ENCODE measurements at regions not wholly inside any gene's neighbourhood (a gene's known extent, or its start where the extent isn't known, plus 50 kb on each side); places are given as distances from the start of the nearest gene placed in this dataset.
"Not testable (repeated sequence)": the region's sequence is repeated elsewhere in the genome, so short reads cannot be mapped to it uniquely, and the experiment has no call there.

- no peak for FAIRE-seq
Observed at GRCh38 chr13:111648885-111649284, 328.4 kb downstream of the TEX29 start.

DNA sequence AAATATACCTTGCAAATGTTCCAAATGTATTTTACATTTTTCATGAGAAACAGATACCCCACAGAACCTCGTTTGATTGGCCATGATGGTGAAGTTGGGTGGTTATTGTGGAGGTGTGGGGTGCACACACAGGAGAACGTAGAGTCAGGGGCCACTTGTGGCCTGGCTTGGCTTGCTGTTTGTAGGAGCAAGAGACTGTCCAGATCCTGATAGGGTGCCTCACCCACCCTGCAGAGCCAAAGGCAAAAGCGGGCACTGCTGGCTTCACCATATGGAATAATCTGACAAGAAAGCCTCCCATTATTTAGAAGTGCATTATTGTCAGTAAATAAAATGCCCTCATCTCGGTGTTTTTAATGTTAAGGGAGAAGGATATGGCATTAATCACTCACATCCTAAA, 330.2 kb downstream of the TEX29 start:
- FAIRE-seq: no peak

DNA sequence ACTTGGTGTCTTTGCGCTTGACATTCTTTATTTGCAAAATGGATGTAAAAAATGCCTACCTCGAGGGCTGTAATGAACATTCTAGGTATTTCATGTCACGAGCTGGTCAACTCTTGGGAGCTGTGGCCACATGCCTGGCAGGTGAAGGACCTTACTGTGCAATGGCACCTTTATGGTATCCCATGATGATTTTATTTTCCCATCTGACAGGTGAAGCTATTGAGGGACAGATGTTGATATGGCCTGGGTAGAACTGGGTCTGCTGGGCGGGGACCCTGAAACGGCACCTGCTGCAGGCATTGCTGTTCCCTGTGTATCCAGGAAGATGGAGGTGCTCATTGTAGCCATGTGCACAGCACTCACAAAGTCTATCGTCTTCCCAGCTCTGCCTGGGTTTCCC, 332.2 kb downstream of the TEX29 start:
- no peak for FAIRE-seq

DNA sequence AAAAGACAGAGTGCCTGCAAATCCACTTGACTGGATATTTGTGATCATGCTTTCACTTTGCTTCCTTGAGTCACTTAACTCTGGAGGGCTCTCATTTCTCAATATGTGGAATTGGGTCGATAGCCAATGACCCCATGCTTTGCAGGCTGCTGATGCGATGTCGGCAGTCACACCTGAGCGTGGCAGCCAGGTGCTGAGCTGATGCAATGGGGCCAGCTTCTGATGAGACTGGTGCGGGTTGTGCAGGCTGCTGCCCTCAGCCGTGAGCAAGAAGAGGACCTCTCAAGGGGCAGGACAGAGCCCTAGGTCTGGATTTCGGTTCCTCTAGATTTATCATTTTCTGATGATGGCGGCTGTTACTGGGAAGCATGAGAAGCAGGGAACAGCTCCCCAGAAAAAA, 334.1 kb downstream of the TEX29 start:
- no peak for FAIRE-seq

DNA sequence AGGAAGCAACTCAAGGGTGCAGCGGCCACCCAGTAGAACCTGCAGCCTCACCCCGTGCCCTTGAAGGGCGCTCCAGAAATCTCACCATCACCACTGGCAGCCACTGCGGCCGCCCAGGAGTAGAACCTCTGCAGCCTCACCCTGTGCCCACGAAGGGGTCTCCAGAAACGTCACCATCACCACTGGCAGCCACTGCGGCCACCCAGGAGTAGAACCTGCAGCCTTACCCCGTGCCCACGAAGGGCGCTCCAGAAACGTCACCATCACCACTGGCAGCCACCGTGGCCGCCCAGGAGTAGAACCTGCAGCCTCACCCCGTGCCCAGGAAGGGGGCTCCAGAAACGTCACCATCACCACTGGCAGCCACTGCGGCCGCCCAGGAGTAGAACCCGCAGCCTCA, 336.0 kb downstream of the TEX29 start:
- FAIRE-seq: no peak

GRCh38 chr13:111657013-111657412, 336.6 kb downstream of the TEX29 start:
- no peak for FAIRE-seq

DNA sequence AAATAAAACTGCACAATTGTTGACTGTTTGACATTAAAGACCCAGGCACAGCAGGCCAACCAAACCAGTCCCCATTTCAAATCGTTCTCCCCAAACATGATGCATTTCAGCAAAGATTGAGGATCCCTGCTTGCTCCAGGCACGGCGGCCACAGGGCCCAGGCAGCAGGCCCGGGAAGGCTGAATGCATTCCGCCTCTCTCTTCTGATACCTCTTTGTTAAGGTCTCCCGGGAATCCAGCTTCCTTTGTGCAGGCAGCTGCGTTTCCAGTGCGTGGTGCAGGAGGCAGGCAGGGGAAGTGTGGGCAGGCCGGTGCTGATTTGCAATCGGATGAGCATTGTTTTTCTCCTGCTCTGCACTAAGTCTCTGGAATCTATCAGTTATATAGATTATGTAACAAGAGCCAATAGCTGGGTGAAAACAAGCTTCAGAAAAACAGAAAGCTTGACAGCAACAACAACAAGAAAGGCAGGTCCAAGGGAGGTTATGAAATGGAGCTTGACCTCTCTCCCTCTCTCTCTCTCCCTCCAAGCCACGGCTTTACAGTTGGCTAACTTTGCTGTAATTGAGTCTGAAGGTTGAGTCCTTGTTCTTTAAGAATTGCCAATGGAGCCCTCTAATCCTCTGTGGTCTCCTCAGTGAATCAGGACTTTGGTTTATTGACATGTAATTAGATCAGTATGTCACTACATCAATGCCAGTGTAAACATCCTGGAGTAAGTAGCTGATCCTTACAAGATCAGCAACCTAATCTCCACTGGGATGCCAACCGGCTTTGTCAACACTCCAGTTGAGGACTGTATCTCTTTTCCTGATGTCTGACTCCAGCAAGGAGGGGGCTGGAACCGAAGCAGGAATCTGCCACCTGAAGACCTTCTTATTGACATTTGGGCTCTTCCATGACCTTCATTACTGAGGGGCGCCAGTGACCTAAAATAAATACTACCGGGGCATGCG, 338.0 kb downstream of the TEX29 start:
- FAIRE-seq: no peak

GRCh38 chr13:111659219-111659775, 338.9 kb downstream of the TEX29 start:
- no peak for FAIRE-seq

DNA sequence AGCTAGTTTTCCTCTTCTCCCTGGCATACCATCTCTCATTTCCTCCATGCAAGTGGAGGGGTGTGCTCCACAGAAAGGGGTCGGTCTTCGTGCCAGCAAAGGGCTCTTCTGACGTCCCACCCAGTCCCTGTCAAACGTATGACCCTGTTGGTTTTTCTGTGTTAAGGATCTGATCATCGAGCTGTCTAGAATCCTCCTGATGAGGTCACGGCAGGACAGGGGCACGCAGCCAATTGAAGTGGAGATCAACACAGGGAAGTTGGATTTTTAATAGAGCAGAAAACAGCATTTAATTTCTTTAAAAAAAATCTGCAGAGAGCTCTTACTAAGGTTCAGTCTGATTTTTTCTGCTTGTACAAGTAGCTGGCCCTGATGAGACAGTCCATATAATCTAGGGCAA, 339.4 kb downstream of the TEX29 start:
- FAIRE-seq: no peak

DNA sequence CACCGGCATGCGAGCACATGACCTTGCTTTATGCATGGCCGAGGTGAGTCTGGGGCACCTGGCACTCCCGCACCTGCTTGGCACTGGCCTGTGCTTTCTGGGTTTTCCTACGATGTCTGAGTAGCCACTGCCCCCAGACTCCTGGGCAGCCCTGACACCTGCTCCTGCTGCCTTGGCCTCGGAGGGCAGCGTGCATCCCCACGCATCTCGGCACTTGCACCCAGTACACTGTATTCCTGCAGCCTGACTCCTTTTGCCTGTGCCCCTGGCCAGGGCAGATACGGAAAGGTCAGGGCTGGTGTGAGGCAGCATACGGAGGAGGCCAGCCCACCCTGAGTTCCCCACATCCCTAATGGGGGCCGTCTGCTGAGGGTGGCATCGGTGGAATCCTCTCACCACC, 340.6 kb downstream of the TEX29 start:
- FAIRE-seq: no peak

GRCh38 chr13:111661776-111662175, 341.3 kb downstream of the TEX29 start:
- FAIRE-seq: no peak

DNA sequence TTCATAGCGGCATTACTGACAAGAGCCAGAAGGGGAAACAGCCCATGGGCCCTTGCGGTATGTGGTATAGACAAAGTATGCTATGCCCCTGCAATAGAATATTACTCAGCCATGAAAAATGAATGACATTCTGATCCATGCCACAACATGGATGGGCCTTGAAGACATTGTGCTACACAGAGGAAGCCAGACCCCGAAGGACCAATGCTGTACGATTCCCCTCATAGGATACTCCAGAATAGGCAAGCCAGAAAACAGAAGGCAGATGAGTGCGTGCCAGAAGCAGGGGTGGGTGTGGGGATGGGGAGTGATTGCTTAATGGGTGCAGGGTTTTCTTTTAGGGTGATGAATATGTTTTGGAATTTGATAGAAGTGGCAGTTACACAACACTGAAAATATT, 342.0 kb downstream of the TEX29 start:
- FAIRE-seq: no peak

DNA sequence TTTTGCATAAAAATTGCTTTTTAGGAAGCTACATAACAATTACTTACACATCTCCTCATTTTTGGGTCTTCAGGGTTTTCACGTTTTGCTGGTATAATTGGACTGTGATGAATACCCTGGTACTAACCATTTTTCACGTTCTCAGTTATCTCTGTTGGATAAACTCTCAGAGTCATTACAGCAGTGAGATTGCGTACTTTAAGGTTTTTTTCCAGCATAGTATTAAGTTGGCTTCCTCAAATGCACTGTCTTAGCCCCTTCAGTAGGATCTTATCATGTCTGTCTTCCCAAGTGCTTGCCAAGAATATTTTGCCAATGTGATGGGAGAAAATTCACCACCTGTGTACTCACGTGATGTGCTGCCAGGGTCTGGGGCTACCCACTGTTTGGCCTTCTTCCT, 342.5 kb downstream of the TEX29 start:
- FAIRE-seq: no peak

DNA sequence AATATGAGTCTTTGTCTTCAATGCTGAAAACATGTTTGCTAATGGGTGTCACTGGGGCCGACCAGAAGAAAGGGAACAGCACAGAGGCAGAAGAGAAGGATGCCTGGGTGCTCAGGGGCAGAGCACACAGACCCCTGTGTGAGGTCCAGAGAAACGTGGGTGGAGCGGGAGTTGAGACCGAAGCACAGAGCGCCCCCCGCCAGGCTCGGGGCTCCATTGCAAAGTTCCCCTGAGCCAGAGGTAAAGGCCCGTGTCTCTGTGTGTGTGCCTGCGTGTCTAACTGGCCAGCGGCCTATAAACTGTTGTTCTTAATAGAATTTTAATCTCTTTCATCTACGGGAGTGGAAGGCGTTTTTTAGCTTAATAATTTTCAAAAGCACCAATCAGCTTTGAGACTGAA, 343.1 kb downstream of the TEX29 start:
- no peak for FAIRE-seq

GRCh38 chr13:111663953-111664421, 343.5 kb downstream of the TEX29 start:
- no peak for FAIRE-seq

DNA sequence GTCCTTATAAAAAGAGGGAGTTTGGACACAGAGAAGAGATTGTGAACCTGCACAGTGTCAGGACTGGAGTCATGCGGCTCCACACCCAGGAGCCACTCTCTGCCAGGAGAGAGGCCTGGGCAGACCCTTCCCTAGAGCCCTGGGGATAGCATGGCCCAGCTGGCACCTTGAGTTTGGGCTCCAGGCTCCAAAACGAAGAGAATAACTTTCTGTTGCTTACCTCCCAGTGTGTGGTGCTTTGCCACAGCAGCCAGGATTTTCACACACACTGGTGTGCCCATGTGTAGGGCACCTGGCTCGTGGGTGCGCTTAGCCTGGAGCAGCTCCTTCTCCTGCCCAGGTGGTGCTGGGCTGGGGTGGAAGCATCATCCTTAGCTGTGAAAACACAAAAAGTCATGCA, 344.3 kb downstream of the TEX29 start:
- no peak for FAIRE-seq

DNA sequence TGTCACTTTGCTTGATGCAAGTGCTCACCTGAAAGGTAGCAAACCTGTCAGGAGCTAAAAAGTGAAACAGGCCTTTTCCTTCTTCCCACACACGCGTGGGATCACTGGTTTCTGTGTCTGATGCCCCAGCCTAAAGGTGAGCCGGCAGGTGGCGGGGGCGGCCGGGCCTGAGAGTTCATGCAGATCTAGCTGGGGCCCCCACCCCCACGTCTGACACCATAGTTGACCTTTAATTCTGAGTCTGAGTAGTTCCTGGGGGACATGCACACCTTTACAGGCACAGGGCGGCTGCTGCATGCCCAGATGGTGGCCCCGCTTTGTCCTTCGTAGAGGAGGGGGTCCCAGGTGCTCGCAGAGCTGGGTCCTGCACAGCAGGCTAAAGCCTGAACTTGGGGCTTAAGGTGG, 345.3 kb downstream of the TEX29 start:
- FAIRE-seq: no peak

DNA sequence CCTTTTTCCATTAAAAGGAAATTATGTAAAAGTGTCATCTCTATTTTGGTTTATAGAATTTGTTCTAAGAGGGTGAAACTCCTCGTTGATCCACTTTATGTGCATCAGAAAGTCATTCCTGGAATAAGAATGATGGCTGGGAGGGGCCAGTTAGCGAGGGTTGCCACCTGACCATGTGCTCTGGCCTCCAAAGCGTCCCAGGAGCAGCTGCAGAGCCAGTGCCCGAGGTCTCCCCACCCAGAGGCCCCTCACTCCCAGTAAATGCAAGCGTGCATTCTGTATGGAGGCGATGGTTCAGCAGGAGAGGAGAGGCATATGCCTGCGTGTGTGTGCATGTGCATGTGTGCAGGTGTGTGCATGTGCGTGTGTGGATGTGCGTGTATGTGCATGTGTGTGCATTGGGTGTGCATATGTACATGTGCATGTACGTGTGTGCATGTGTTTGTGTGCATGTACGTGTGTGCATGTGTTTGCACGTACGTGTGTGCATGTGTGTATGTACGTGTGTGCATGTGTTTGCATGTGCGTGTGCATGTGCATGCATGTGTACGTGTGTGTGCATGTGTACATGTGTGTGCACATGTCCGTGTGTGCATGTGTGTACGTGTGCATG, 345.8 kb downstream of the TEX29 start:
- no peak for FAIRE-seq

GRCh38 chr13:111667757-111668156, 347.3 kb downstream of the TEX29 start:
- no peak for FAIRE-seq

- no peak for FAIRE-seq
Observed at GRCh38 chr13:111668451-111668850, 348.0 kb downstream of the TEX29 start.

- not testable (repeated sequence) for FAIRE-seq
Observed at GRCh38 chr13:111672198-111672597, 351.8 kb downstream of the TEX29 start.

DNA sequence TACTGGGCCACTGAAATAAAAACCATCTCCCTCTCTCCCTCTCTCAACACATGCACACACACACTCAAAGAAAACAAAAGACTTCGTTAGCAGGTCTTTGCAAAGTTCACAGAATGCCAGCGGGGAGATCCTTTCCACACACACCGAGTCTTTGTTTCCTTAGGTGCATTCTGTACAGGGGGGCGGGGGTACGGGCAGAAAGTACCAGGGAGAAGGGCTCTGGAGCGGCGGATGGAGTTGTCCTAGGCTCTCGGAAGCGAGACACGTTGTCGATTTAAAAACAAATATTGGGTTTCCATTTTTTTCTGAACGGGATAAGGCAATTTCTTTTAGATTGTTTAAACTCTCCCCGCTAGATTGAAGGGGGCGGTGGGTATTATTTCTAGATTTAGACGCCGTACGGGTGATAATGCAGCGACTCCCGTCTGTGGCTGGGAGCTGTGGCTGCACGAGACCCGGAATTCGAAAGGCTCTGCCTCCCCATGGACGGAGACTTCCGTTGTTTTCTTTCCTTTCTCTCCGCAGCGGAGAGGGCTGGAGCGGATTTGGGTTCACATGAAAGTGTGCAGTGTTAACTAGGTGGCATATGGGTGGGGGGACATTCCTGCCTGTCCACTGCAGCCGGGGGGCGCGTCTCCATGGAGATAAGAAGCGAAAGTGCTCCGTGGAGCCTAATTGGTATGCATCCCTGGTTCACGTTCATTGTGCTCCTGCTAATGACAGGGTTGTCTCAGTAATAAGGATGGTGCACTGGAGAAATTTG, 357.9 kb downstream of the TEX29 start:
- FAIRE-seq: not testable (repeated sequence)

- FAIRE-seq: not testable (repeated sequence)
Observed at GRCh38 chr13:111679645-111680044, 359.2 kb downstream of the TEX29 start.
